IPS-NIHi7 (cell line): ENCODE measurements at regions not wholly inside any gene's neighbourhood (a gene's known extent, or its start where the extent isn't known, plus 50 kb on each side); places are given as distances from the start of the nearest gene placed in this dataset.
"Not testable (repeated sequence)": the region's sequence is repeated elsewhere in the genome, so short reads cannot be mapped to it uniquely, and the experiment has no call there.

Experiments used
- DNase-seq: peaks from one replicate; pipeline ENCODE4 v3.0.0; 2012; ENCODE audit warnings: mixed read lengths; ENCODE audit errors: extremely low spot score

- no peak for DNase-seq
These were observed 117.2 kb downstream of the IPO8 start for GRCh38 chr12:30578426-30578825.

GRCh38 chr12:30573145-30573544 lies 122.5 kb downstream of the IPO8 start:
- no peak for DNase-seq

- DNase-seq: no peak
These were observed 125.3 kb downstream of the IPO8 start for GRCh38 chr12:30570211-30570890.

- DNase-seq: no peak
These were observed 126.2 kb downstream of the IPO8 start for GRCh38 chr12:30569426-30569825.

- DNase-seq: no peak
These were observed 127.2 kb downstream of the IPO8 start for GRCh38 chr12:30568453-30568852.

- DNase-seq: no peak
These were observed 128.6 kb downstream of the IPO8 start for GRCh38 chr12:30567082-30567481.

- DNase-seq: no peak
These were observed 131.3 kb downstream of the IPO8 start for GRCh38 chr12:30564394-30564793.

- no peak for DNase-seq
These were observed 147.5 kb downstream of the IPO8 start for GRCh38 chr12:30548203-30548602.

- DNase-seq: no peak
These were observed 149.5 kb downstream of the IPO8 start for GRCh38 chr12:30546121-30546520.

- DNase-seq: not testable (repeated sequence)
These were observed 151.0 kb downstream of the IPO8 start for GRCh38 chr12:30544704-30545103.

- DNase-seq: no peak
These were observed 158.4 kb downstream of the IPO8 start for GRCh38 chr12:30537228-30537627.

GRCh38 chr12:30533558-30534265 lies 162.0 kb downstream of the IPO8 start:
- DNase-seq: no peak

- DNase-seq: no peak
These were observed 163.7 kb downstream of the IPO8 start for GRCh38 chr12:30531731-30532678.

GRCh38 chr12:30529489-30530269 lies 166.0 kb downstream of the IPO8 start:
- no peak for DNase-seq

GRCh38 chr12:30525171-30525570 lies 170.5 kb downstream of the IPO8 start:
- DNase-seq: no peak

- not testable (repeated sequence) for DNase-seq
These were observed 175.4 kb downstream of the IPO8 start for GRCh38 chr12:30520285-30520684.

GRCh38 chr12:30519535-30519934 lies 176.1 kb downstream of the IPO8 start:
- no peak for DNase-seq

GRCh38 chr12:30517320-30517719 lies 178.3 kb downstream of the IPO8 start:
- DNase-seq: no peak

- peak; percentile 20 for DNase-seq
These were observed 180.3 kb downstream of the IPO8 start for GRCh38 chr12:30515351-30515750.

- no peak for DNase-seq
These were observed 181.0 kb downstream of the IPO8 start for GRCh38 chr12:30514666-30515065.

GRCh38 chr12:30508205-30508967 lies 187.3 kb downstream of the IPO8 start:
- no peak for DNase-seq
